HG03565 (cell line): ENCODE measurements at regions not wholly inside any gene's neighbourhood (a gene's known extent, or its start where the extent isn't known, plus 50 kb on each side); places are given as distances from the start of the nearest gene placed in this dataset.
"Not testable (repeated sequence)": the region's sequence is repeated elsewhere in the genome, so short reads cannot be mapped to it uniquely, and the experiment has no call there.

ENCODE experiments used
- ATAC-seq: cut with Tn5 transposase; IDR thresholded peaks from one replicate; pipeline ENCODE4 v1.9.1; 2021; ENCODE audit warnings: mild to moderate bottlenecking, moderate library complexity; ENCODE audit not compliant: unreplicated experiment

GRCh38 chr12:11978726-11979384 lies 91.9 kb upstream of the BCL2L14 start:
- no peak for ATAC-seq

DNA sequence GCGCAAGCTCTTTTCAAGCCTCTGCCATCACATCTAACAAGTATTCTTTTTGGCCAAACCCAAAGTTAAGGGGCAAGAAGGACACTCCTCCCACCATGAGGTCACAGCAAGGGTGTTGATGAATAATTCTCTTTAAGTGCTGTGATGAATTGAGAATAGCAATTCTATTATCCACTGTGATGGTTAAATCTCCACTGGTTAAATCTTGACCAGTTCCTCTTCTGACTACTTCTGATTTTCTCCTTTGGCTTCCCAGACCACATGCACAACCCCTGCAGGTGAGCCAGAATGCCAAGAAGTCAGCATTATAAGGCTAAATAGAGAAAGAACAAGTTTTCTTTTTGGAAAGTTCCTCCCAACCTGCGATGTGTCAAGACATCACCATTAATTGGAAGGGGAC lies 90.6 kb upstream of the BCL2L14 start:
- no peak for ATAC-seq

DNA sequence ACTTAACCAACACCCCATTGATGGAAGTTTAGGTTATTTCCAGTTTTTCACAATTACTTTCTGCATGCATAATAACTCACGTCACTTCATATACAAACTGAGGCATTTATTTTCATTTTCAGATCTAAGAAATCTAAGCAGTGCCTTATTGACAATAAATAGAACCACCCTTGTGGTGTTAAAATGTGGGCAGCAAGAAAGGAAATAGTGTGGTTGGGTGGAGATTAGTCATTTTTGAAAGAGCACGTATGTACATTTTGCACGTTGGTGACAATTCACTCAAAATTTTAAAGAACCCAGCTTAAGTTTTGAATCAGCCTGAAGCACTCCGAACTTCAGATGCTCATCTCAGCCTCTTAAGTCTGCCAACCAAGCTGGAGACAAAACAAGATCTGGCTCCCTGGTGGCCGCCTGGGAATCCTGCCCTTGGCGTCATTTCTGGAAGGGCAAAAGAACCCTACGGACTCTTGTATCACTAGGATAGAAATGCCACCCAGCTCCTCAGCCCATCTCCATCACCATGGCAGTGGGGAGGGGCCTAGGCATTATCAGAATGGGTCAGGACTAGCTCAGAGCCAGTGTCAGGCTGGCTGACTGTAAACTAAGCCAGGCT lies 89.5 kb upstream of the BCL2L14 start:
- ATAC-seq, result peak; percentile 86

DNA sequence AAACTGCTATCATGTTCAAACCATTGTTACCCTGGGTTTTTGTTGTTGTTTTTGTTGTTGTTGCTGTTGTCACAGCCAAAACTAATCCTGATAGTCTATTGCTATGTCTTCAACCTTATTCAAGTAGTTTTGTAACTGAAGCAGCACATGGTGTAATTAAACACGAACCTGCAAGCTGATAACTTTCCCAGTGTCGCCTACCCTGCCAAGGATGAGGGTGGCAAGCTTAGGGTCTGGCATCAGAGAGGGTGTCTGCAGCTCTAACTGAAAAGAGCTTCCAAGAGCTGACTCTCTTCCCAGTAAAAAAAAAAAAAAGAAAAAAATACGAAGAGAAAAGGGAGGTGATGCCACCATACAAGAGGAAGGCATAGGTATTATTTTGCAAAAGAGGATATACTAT lies 86.3 kb upstream of the BCL2L14 start:
- no peak for ATAC-seq

GRCh38 chr12:11986165-11986564 lies 84.6 kb upstream of the BCL2L14 start:
- no peak for ATAC-seq

- no peak for ATAC-seq
Observed at GRCh38 chr12:11987901-11988300, 82.8 kb upstream of the BCL2L14 start.

DNA sequence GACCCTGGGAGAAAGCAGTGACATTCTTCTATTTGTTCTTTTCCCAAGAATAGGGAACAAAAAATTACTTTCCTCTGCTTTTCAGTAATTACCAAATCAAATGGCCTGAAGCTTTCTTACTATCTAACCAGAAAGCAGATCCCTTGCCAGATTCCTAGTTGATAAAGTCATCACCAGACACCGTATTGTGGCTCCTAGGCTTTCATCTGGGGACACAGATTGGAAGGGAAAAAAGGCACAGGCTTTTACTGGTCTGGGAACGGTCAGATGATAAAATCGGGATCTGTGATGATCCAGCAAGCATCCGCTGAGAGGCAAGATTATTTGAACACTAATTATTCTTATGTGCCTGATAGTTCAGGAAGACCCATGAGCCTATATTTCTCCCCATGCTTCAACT lies 79.1 kb upstream of the BCL2L14 start:
- ATAC-seq, result no peak

DNA sequence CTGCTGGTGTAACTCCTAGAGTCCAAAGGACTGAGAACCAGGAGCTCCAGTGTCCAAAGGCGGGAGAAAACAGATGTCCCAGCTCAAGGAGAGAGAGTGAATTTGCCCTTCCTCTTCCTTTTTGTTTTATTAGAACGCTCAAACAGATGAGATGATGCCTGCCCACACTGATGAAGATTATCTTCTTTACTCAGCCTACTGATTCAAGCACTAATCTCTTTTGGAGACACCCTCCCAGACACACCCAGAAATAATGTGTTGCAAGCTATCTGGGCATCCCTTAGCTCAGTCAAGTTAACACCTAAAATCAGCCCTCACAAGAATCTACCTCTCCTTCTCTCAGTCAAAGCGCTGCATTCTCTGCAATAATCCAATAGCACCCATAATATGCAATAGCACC lies 78.2 kb upstream of the BCL2L14 start:
- no peak for ATAC-seq

- ATAC-seq, result not testable (repeated sequence)
Observed at GRCh38 chr12:11998307-11998943, 72.3 kb upstream of the BCL2L14 start.

GRCh38 chr12:11998944-11999315 lies 71.8 kb upstream of the BCL2L14 start:
- no peak for ATAC-seq

DNA sequence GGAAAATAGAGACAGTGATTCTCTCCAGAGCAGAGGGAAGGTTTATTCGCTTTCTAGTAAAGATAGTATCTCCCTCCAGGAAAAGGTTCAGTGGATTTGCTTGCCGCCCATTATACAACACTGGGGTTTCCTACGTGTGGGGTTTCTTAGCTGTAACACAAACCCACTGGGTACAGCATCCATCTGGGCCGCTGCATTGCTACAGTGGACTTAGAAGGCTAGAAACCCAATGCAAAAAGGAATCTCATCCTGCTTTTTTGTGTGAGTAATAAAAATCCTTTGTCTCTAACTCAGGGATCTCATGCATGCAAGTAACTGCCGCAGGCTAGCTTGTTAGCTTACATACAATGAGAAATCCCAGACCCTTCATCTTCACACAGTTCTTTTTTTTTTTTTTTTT lies 67.1 kb upstream of the BCL2L14 start:
- ATAC-seq, result no peak

GRCh38 chr12:12004524-12004923 lies 66.2 kb upstream of the BCL2L14 start:
- ATAC-seq, result no peak

GRCh38 chr12:12007001-12007712 lies 63.6 kb upstream of the BCL2L14 start:
- ATAC-seq, result peak; percentile 32

GRCh38 chr12:12007713-12008231 lies 63.0 kb upstream of the BCL2L14 start:
- ATAC-seq, result no peak

DNA sequence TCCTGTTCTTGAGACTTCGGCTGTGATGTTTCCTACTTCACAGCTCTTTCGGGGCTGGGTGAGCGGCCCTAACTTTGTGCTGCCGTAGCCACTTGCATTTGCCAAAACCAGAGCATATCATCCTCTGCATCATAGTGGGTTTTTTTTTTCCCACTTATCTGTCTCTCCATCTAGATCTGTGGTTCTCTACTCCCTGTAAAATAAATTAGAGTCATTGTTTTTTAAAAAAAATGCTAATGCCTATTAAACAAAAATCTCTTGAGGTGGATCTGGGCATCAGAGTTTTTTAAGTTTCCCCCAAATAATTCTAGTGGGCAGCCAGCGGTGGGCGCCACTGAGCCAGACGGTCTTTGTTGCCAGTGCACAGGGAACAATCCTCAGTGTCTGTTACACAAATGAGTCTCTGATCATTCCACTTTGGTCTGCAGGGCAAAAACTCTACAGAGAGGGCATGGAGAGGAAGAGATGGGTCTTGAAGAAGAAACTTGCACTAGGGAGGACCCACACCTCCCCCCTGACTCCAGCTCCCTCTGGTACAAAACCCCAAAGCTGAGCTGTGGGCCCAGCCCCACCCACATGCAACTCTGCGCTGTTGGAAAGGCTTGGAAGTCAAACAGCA lies 62.4 kb upstream of the BCL2L14 start:
- ATAC-seq, result no peak

- ATAC-seq, result peak; percentile 34
Observed at GRCh38 chr12:12008931-12009611, 61.7 kb upstream of the BCL2L14 start.

DNA sequence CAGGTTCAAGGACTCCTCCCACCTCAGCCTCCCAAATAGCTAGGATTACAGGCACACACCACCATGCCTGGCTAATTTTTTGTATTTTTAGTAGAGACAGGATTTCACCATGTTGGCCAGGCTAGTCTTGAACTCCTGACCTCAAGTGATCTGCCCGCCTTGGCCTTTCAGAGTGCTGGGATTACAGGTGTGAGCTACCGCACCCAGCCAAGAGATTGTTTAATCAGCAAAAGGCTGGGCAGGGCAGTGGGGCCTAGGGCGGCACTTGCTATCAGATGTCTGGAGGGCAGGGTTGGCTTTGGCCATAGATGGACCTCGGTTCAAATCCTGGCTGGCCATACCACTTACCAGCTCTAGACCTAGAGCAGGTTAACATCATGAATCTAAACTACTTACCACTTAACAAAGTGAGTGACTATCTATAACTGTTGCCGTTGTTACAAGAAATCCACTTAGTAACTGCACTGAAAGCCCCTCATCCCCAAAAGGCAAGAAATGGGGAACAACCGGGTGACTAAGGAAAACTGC lies 60.9 kb upstream of the BCL2L14 start:
- not testable (repeated sequence) for ATAC-seq

- peak; percentile 39 for ATAC-seq
Observed at GRCh38 chr12:12010277-12011039, 60.3 kb upstream of the BCL2L14 start.

GRCh38 chr12:12011880-12012260 lies 58.9 kb upstream of the BCL2L14 start:
- no peak for ATAC-seq
